ENCODE measurements at regions not wholly inside any gene's neighbourhood (a gene's known extent, or its start where the extent isn't known, plus 50 kb on each side); places are given as distances from the start of the nearest gene placed in this dataset.
A peak's percentile ranks its signal among the peaks of the same experiment; 100 is the strongest.

DNA sequence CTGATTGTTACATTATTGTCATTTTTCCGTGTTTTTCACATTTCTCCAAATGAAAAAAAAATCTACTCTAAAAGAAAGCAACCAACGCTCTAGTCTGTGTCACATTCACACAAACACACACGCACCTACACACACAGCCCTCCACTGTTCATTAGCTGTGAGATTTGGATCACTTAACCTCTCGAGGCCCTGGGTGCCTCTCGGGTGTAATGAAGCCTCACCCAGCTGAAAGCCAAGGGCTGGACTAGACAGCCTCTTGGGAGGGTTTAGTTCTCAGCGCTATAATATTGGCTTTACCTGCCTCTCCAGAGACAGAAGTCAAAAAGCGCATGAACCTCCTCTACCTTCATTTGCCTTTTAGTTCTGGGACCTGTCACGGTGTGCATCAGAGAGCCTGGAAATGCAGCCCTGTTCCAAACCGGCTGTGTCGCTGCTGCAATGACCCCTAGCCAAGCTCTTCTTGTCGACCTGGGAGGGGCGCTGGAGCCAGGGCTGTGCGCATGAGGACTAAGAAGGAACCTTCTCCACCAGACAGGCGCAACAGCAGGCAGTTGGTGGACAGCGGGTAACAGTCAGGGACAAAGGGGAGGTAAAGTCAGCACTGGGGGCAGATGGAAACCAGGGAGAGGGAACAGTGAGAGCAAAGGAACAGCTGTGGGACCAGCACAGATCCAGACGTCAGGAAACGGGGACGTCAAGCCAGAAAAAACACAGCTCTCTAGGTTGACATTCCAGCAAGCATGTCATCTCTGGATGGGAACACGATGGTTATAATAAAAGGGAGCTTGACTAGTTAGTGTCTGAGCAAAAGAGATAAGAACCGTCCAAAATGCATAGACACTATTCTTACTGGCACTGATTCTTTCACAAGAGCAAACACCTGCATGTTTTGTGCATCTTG lies 375.9 kb downstream of the EFNB2 start:
- no peak for DNase-seq

DNA sequence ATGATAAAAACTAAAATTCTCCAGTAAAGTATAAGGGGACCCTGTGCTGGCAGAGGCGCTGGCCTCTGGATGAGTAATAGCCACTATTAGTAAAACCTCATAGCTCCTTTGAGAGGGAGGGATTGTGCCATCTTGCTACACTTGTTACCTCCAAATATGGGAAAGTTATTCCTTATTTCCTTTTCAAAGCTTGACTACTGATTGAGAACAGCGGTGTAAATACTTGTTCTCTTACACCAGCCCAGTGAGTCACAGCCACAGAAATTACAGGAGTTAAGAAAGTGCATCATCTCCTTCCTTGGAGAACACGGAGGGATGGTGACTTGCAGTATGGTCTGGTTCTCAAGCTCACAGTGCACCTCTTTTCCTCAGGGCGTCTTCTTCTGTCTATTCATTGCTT lies 379.0 kb downstream of the EFNB2 start:
- DNase-seq = no peak

DNA sequence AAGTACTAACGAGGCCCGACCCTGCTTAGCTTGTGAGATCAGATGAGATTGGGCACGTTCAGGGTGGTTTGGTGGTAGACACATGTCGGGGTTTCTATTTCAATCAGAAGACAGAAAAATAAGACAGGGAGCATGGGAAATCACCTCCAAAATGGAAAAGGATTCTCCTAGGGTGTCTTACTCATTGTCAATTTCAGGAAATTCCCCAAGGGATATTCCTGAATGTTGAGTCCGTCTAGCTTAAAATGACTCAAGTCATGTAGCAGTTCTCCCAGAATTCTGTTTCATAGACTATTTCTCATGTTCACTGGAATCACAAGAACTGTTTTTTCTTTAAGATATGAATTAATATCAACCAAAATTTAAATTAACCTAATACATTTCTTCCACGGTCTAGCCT lies 380.1 kb downstream of the EFNB2 start:
- no peak for DNase-seq

DNA sequence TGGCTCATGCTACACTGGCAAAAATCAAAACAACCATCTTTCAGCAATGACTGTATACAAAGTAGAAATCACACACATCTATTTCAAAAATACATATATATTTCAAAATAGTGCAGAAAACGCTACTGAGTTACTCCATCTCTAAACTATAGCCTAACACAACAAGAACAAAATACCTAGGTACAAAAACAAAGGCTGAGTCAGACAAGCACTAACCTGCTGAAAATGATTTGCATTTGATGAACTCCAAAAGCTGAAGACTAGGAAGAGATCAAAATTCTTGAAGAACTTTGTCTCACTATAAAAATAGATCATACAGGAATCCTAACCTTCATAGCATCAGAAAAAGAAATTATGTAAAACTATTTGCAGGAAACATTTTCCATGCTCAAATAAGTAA lies 381.6 kb downstream of the EFNB2 start:
- no peak for DNase-seq

DNA sequence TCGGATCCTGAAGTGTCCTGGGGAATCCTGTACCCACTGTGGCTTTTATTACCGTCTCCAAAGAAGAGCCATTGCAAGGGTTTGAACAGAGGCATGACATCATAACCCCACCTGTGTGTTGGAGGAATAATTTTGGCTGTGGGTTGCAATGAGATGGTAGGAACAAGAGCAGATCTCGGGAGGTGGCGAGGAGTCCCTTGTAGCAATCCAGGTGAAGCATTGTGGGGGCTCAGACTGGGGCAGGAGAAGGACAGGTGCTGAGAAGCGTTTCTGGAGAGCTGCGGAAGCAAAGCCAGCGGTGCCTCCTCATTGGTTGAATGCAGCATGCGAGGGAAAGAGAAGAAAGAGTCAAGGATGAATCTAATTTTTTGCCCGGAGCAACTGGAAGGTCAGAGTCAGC lies 382.4 kb downstream of the EFNB2 start:
- no peak for DNase-seq

DNA sequence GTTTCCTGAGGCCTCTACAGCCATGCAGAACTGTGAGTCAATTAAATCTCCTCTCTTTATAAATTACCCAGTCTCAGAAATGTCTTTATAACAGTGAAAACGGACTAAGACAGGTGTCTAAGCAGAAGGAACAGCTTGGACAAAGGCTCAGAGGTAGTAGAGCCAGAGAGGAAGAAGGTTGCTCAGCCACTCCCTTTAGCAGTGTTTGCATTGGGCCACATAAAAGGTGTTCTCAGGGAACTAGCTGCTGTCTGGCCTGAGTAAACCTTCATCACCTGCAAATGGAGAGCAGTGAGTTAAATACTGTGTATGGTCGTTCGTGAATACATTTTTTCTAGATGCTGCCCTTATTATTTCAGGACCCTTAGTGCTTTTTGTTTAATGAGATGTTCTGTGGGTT lies 383.4 kb downstream of the EFNB2 start:
- DNase-seq = no peak

DNA sequence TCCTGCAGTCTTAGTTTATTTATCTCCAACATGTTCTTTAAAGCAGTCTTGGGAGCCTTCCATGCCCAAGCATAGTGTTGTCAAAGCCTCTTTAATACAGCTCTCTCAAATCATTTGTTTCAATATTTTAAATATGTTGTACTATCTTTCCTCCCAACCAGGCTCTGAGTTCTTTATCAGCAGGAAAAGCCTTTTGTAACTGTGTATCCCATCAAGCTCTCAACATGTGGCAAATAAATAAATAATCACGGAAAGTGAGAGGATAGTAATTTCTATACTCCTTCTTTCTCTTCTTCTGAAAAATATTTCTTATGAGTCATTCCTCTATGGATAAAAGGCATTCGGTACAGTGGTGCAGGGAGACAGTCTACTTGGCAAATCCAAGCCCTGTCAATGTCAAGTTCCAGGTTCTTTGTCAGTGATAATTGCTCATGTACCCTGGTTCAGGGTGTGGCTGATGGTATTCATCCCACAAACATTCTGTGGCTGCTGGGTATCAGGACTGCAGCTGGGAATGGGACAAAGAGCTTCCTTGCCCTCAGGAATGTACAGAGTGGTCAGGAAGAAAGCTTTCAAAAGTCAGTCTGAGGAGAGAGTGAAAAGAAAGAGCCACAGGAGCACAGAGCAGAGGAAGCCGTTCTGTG lies 384.3 kb downstream of the EFNB2 start:
- no peak for DNase-seq

DNA sequence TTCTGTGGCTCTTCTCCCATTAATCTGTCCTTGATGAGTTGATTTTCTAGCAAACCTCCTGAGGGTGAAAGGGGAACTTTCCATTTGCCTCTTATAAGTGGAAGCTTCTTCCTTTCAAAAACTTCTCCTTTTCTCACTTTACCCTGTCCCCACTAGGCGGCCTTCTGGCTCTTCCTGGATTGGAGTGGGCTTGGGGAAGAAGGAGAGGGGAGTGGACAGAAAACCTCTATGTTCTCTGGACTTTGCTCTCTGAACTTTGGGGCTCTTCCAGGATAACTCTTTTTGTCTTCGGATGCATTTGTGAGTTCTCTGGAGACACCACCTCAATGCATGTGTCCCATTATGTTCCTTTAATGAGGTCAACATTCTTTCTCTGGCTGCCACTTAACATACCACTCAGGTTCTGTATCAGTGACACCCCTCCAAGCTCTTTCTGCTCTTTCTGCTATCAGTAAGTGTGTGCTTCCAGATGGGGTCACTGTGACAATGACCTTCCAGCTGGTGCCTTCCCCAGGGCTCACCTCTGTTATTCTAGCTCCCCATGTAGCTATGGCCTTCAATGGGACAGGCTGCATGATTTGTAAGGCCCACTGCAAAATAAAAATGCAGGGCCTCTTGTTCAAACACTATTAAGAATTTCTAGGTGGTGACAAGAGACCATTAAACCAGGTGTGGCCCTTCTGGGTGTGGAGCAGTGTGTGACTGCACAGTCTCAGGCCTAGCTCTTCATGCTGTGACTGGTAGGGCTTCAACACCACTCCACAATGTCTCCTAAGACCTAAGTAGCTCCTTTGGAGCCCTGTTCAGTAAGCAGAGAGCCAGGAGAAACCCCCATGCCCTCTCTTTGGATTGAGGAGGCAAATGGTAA lies 389.2 kb downstream of the EFNB2 start:
- DNase-seq = no peak

DNA sequence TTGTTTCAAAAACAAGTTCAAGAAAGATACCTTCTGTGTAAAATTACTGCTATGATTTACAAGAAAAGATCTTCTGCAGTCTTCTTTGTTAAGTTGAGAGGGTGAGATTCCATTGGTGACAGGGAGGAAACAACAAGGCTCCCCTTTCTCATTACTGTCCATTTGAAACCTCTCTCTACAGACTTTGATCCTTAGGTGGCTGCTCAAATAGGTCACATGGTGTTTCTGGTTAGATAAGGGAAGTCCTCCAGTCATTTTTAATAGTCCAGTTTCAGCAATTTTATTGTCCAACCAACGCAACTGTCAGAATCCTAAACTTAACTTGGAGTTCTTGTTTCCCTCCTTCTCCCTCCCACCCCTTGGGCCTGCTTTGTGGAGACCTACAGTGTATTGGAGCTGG lies 390.4 kb downstream of the EFNB2 start:
- no peak for DNase-seq

DNA sequence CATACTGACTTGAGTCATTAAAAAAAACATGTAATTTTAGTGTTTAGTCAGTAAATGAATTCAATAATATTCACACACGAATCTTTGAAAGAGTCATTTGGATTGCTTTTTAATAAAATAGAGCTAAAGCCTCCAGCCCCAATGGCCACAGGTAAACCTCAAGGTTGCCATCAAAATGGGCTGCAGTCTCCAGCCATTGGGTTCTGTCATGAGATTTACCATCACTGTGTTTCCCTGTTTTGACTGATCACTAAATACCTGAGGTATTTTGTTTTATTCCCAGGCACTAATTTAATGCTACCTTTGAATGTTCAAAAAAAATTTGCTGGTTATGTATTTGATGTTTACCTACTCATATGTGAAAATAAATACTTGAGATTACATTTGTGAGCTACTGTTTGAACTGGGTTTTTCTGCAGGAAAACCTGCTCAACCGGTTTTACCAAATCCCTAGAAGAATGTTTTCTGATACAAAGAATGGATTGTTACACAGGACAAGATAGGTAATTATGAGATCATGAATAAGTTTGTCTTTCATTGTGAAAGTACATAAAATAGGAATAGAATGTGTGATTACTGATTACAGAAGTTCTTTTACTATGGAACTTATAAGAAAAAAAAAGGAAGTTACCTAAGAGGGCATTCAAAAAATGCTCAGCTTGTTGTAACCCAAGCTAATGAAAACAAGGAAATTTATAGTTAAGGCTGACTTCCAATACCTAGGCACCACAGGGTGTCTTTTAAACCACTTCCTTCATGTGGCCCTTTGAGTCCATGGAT lies 391.3 kb downstream of the EFNB2 start:
- peak; percentile 78 for DNase-seq

DNA sequence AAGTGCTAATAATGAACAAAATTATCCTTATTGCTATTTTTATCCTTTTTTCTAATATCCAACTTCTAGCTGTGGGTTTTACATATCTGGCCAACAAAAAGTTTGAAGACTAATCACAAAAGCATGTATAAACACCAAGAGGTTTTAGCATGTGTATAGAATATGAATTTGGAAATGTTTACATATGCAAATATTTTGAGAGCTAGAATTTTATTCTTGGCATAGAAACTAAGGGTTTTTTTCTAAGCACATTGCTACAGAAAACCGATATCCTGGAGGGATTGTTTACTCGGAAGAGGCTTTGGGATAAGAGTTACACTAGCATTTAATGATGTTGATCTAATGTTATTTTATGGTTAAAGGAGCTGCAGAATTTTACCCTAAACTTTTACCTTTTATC lies 392.1 kb downstream of the EFNB2 start:
- DNase-seq = no peak

DNA sequence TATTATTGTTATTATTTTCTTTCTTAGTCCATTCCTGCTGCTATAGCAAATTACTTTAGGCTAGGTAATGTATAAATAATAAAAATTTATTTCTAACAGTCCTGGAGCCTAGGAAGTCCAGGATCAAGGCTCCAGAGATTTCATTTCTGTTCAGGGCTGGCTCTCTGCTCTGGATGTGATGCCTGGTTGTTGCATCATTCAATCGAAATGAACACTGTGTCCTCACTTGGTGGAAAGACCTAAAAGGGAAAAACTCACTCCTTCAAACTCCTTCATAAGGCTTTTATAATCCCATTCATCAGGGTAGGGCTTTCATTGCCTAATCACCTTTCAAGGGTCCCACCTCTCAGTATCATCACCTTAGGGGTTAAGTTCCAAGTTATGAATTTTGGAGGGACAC lies 395.0 kb downstream of the EFNB2 start:
- DNase-seq = no peak

DNA sequence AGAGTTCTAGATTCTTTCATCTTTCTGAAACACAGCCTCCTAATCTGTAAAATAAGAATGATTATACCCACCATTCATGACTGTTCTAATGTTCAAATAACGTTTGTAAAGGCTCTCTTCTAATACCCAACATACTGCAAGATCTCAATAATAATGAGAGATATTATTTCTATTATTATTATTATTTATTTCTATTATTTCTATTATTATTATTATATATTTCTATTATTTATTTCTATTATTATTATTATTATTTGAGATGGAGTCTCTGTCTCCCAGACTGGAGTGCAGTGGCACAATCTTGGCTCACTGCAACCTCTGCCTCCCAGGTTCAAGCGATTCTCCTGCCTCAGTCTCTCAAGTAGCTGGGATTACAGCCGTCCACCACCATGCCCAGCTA lies 395.5 kb downstream of the EFNB2 start:
- no peak for DNase-seq

DNA sequence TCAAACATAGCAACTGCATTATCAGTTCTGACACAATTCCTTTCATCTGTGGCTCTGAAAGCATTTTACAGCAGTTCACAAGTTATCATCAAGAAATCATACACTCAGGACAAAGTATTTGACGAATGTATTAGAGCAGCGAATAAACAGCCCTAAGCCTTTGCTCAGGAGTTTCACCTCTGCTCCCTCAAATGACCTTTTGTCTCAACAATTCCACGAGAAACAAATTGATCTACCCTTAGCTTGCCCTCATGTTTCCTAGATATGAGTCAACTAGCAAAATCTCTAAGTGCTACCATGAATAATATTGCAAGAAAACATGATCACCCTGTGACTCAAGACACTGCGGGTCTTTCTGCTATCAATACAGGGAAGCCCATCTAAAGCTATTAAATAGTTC lies 396.1 kb downstream of the EFNB2 start:
- DNase-seq = no peak

DNA sequence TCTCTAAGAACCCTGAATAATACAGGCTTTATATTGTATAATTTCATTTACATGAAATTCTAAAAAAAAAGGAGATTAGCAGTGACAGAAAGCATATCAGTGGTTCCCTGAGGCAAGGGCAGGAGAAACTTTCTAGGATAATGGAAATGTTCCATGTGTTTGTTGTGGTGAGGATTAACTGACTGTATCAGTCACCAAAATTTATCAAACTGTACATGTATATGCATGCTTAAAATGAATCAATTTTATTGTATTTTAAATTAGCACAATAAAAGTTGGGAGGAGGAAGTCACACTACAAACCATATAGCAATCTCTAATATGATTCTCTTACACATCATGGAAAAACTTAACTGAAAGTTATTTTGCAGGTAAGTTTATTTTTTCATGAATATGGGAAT lies 396.8 kb downstream of the EFNB2 start:
- DNase-seq = no peak

DNA sequence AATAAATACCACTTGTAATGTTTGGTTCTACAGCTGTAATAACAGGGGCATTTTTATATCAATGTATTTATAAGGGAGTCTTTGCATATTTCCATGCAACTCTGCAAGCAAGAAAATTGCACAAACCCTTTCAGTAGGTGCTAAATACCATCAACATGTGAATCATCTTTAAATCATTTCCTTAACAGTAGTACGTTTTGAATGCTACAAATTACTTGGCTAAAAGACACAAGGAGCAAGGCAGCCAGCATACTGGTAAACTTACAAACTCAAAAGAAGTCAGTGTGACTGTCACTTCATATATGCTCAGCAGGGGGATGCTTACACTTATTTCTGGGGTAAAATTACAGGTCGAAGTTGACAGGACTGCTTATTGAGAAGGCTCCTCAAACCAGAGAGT lies 402.4 kb downstream of the EFNB2 start:
- DNase-seq = no peak

DNA sequence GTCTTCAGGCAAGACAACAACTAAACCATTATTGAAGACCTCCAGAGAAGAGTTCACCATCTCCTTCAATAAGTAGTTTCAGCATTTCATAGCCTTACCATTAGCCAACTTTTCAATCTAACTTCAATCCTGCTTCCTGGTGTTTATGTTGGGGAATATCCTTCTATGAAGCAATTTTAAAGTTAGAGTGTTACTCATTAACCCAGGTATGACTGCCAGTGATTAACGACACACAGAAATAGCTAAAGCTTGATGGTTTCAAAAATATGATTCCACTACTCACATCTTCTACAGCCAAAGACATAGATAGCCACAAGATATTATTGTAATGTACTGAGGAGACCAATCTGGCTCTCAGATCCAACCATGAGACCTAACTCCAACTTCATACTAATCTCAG lies 403.2 kb downstream of the EFNB2 start:
- DNase-seq = no peak

DNA sequence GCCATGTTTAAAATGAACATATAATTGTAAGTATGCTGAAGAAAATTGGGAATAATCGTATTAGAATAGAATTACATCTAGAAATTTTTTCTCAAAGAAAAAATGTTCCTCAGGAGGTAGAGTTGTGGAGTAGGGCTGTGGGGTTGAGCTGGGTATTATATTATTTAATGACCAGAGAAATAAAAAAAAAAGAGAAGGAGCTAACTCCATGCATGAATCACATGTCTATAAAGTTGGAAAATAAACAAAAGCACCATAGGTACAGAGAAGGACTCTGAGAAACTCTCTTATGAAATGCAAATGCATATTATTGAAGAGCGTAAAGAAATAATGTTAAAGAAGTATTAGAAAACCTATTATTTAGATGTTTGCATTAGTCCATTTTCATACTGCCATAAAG lies 405.5 kb downstream of the EFNB2 start:
- no peak for DNase-seq

DNA sequence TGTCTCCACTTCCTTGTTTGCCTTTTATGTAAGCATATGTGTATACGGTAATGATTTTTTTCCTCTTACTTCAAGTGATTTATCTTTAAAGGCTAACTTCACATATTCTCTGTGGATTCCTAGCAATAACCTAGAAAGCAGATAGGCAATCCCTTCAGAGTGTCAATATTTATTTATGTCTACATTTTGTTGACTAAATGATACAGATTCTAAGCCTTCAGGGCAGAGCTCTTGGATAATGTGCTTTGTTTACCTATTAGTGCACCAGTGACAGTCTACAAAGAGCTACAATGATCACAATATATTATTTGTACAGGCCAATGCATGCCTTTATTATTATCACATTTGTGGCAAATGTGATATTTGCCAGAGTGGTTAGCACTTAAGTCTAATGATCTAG lies 406.2 kb downstream of the EFNB2 start:
- DNase-seq = peak; percentile 72

DNA sequence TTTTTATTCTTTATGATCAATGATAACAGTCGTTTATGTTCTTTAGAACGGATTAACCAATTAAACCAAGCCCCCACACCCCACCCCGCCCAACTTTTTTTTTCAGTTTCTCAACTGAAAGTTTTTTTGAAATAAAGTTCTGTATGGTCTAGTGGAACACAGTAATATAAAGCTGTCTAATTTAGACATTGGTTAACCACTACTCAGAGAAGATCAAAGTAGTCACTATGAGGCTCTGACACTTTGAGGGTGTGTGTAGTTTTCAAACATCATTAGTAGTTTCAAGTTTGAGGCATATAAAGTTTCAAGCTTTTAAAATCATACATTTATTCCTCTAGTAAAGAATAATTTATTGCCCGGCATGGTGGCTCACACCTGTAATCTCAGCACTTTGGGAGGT lies 413.2 kb downstream of the EFNB2 start:
- no peak for DNase-seq

DNA sequence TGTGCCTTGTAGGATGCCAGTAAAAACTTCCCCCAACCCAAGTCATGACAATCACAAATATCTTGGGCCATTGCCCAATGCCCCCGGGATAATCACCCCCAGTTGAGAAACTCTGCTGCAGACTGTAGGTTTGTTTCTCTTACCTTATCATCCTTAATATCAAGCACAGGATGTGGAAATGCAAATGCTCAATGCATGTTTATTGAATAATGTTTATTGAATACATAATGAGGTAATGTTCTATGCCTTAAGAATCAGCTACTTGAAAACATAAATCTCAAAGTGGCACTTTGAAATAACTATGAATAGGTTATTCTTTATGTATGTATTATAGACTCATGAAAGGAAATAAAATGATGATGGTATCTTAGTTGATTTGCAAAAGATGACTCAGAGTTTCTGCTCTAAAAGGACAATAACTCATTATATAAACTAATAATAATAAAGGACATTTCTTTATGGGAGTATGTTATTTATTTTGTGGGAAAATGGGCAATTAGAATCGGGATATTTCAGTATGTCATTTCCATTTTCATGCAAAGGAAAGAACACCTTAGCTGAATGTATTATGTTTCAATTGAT lies 414.2 kb downstream of the EFNB2 start:
- DNase-seq = no peak

DNA sequence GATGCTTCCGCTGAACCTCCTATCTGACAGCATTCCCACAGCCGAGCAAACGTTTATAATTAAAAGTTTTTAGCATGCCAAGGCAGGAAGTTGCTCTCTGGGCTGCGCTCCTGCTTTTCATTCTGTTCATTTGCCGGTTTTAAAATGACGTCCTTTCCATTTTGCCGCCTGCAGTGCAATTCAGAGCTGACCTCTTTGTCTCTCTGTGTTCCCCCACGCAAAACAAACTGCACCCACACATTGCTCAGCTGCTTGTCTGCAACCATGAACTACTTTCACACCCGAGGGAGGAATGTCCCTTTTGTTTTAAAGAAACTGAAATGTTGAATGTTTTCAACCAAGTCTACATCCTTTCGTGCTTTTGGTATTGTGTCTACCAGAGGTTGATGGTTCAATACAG lies 416.5 kb downstream of the EFNB2 start:
- DNase-seq = no peak

DNA sequence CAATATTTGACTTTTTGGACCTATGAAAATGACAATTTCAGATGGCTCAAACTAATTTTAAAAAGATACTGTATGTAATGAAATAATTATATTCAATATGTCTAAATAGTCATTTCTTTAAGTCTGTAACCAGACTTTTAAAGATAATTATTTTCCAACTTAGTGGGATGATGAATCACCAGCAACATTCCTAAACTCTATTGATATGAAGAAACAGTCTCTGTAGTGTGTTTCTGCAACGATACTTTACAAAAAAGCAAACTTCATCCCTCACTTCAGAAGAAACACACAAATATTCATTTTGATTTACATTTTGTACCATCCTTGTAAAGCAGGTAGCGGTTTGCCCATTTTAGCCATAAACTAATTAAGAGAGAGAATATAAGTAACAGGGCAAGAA lies 417.4 kb downstream of the EFNB2 start:
- no peak for DNase-seq

Measured in NCI-H345 (cell line).